Kasumi-1 (cell line): ENCODE measurements at regions not wholly inside any gene's neighbourhood (a gene's known extent, or its start where the extent isn't known, plus 50 kb on each side); places are given as distances from the start of the nearest gene placed in this dataset.

Experiments used
- DNase-seq, 2 experiments: peaks; one replicate each; lab custom pipeline; 2025; lab: John Stamatoyannopoulos, UW

GRCh38 chr6:145490068-145490467 is 245.3 kb downstream of the EPM2A start:
- DNase-seq: no peak

GRCh38 chr6:145491126-145491525 is 244.2 kb downstream of the EPM2A start:
- DNase-seq: no peak

- no peak for DNase-seq
These were observed 238.3 kb downstream of the EPM2A start for GRCh38 chr6:145497006-145497405.

- DNase-seq: no peak
These were observed 236.9 kb downstream of the EPM2A start for GRCh38 chr6:145498425-145498824.

DNA sequence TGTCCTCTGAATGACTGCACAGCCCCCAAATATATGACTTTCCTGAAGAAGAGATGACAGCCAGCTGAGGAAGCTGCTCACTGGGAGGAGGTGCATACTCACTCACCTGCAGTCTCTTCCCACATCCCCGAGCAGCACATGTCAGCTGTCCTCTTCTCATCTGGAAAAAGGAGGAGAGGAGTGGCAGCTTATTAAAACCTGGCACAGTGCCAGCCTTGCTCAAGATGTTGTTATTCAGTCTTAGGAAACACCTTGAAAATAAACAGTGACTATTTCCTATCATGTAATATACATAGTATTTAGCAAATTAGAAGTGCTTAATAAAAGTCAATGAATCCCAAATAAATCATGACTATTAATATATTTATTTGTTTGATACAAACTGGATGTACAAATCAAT is 232.9 kb downstream of the EPM2A start:
- DNase-seq: no peak

- DNase-seq: no peak
These were observed 229.2 kb downstream of the EPM2A start for GRCh38 chr6:145506136-145506535.

DNA sequence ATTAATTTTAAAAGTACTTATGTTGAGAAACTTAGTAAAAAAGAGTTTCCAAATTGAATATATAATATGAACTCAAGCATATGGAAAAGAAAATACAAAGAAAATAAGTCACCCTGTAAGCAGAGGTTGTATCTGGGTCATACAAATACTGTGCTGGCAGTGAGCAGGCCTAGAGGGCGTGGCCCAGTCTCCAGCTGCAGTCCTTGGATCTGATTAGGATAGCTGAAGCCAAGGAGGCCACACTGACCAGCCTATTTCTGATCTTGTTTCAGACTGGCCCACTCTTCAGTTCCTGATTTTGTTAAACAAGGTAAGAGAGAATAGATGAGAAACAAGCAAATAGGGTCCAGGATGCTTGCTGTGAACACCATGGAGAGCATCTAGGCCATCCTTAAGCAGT is 228.8 kb downstream of the EPM2A start:
- no peak for DNase-seq

DNA sequence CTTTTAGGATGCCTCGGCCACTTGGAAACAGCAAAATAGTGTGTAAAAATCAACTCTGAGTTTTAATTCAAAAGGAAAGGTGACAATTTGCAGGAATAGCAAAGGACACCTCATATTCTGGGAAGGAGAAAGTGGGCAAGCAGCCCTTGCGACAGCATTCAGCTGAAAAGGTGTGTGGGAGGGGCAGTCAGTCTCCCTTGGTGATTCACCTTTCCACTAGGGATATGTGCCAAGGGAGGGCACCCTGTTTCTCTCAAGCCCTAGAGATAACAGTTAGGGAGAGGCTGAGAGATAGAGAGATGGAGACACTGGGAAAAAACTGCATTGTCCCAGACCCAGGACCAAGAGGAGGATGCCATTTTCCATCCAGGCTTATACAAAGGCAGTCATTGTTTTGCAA is 228.1 kb downstream of the EPM2A start:
- DNase-seq: no peak

GRCh38 chr6:145508107-145508506 is 227.2 kb downstream of the EPM2A start:
- DNase-seq: no peak

DNA sequence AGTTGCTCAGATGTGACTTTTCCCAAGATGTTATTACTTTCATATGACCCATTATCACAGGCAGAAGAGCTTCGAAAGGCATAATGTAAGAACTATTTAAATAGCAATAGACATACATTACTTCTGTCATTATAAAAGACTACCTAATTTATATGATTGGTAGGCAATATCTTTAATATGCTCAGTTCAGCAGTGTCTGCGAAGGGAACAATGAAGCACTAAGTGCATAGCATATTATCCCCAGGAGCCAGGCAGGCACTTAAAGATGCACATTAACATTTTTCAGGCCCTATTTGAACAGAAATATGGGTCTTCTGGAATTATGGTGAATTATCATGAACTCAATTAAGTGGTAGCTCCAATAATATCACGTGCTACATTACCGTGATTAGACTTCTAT is 217.8 kb downstream of the EPM2A start:
- no peak for DNase-seq

GRCh38 chr6:145525038-145525437 is 210.3 kb downstream of the EPM2A start:
- DNase-seq: no peak

DNA sequence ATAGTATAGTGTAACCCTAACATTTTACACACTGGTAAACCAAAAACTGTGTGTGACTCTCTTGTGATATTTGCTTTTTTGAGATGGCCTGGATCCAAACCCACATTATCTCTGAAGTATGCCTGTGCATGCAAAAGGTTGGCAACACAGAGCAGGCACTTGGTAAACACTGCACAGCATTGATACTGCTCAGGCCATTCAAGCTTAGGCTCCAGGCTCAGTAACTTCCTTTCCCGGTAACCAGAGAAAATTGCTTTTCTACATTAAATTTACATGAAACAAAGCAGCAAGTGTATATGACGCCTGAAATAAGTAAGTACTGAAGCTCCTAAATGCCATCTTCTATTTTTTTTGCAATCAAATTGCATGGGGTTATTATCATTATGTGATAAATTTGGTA is 205.7 kb downstream of the EPM2A start:
- DNase-seq: no peak

- DNase-seq: no peak
These were observed 204.9 kb downstream of the EPM2A start for GRCh38 chr6:145530454-145530853.

DNA sequence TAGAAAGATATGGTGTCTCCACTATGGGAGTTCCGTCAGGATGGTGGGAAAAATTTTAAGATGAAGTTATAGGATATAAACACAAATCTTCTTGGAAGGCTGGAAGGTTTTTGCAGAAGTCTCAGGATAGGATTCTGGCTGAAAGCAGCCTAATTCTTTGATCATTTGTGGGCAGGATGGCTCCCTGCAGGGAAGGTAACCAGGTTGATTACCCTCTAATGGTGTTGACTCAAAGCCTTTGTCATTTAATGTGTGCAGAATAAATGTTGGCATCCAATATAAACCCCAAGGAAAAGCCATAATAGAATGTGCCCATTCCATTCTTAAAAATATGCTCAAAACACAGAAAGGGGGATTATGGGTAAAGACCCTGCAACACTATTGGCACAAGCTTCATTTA is 204.3 kb downstream of the EPM2A start:
- DNase-seq: no peak

DNA sequence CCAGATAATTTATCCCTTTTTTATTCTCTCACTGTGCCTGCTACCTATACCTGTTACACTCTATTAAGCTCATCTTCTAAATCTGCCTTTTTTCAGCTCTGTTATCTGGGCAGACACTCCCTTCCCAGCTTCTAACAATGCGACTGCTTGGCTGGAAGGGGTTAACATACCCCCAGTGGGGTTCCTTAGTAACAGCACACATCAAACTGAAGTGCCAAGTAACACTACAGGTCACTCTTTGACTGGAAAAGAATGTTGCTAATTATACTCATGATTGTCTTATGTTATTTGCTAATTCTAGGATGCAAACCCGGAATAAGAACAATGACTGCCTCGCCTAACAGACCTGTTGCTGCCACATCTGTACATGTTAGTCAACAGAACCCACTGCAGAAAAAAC is 203.5 kb downstream of the EPM2A start:
- no peak for DNase-seq

DNA sequence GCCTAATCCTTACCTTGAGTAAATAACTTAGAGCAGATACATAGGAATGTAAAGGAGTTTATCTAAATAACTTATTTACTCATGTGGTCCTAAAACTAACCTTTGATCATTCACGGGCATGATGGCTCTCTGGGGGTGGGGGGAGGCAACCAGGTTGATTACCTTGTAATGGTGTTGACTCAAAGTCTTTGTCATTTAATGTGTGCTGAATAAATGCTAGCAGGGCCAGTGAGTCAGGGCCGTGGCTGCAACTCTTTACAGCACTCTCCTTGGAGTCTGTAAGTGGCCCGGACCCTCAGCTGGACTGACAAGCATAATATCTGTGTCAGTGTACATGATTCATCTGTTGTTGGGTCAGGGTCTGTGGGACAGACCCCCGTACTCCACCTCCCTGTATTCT is 203.0 kb downstream of the EPM2A start:
- no peak for DNase-seq

GRCh38 chr6:145534989-145535388 is 200.3 kb downstream of the EPM2A start:
- no peak for DNase-seq

- DNase-seq: no peak
These were observed 196.3 kb downstream of the EPM2A start for GRCh38 chr6:145538989-145539388.

DNA sequence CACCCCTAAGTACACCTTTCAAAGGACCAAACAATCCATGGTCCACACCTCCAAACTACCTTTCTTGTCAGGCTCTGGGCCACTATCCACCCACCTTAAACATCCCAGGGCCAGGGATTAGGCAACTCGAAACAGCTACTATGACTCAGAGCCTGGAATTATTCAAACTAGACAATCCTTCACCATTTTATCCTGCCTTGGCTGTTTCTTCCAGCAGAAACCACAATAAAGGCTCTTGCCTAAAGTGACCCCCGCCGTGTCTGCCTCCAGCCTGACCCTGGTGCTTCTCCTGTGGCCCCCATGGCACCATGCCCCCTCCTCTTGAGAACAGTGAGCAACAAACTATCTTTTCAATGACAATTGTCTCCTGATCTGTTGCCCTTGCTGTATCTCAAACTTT is 195.5 kb downstream of the EPM2A start:
- no peak for DNase-seq

- no peak for DNase-seq
These were observed 194.6 kb downstream of the EPM2A start for GRCh38 chr6:145540741-145541140.

DNA sequence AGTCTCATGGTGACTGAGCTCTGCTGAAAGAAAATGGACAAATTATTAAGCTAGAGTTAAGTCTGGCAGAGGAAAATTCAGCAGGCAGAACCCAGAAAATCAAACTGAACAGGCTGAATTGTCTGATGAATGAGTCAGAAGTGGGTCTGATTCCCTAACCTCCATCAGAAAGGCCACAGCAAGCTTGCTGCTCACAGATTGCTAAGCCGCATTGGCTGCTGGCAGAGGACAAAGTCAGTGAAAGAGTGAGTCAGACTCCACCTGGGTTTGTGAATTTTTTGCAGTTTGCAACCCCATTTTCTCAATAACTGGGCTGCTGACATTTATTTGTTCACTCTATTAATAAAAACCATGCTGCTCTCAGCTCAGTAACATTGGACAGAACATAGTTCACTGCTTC is 191.3 kb downstream of the EPM2A start:
- no peak for DNase-seq

- DNase-seq: no peak
These were observed 190.8 kb downstream of the EPM2A start for GRCh38 chr6:145544514-145544913.

- no peak for DNase-seq
These were observed 189.1 kb downstream of the EPM2A start for GRCh38 chr6:145546265-145546664.

DNA sequence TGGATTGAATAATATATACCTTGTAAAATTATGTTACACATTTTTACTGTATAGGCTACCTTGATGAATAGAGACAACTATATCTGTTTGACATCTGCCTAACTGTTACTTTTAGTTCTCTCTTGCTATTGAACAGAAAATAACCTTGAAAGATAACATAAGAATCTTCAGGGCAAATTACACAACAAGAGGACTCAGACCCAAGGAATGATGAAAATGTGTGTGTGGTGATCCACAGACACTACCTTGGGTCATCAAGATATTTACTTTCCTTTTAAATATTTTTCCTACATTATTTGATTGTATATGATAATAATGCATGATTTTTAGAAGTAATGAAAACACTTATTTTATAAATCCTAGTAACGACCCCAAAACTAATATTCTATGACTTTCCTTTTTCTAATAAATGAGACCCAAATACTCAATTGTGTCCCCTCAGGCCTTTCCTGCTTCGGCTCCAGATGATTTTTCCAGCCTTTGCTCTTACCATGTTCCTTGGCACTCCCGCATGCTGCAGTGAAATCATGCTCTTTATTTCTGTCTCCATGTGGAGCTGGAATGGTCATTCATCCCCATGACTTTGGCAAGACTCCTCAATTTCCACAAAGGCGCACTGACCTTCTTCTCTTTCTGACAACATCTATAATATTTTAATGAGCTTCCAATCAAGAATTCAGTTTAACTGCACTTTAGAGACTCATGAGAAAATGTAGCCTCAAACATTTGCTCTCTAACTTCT is 187.6 kb downstream of the EPM2A start:
- DNase-seq: no peak
